NCI-H146 treated with DMSO at 0.1 percent for 48 hours (cell line): ENCODE measurements at regions not wholly inside any gene's neighbourhood (a gene's known extent, or its start where the extent isn't known, plus 50 kb on each side); places are given as distances from the start of the nearest gene placed in this dataset.
A peak's percentile ranks its signal among the peaks of the same experiment; 100 is the strongest.

Experiments
- DNase-seq: peaks from one replicate; lab custom pipeline; 2025; ENCODE audit not compliant: unreplicated experiment; lab: John Stamatoyannopoulos, UW

GRCh38 chr2:153197402-153198386, 280.9 kb downstream of the RPRM start:
- no peak for DNase-seq

GRCh38 chr2:153196378-153197058, 282.0 kb downstream of the RPRM start:
- DNase-seq, result no peak

- DNase-seq, result no peak
Observed at GRCh38 chr2:153195342-153195741, 283.2 kb downstream of the RPRM start.

GRCh38 chr2:153189091-153189888, 289.3 kb downstream of the RPRM start:
- DNase-seq, result no peak

- no peak for DNase-seq
Observed at GRCh38 chr2:153179808-153180207, 298.8 kb downstream of the RPRM start.

GRCh38 chr2:153169609-153170008, 309.0 kb downstream of the RPRM start:
- DNase-seq, result no peak

GRCh38 chr2:153165021-153165420, 313.5 kb downstream of the RPRM start:
- DNase-seq, result peak; percentile 8

- DNase-seq, result peak; percentile 22
Observed at GRCh38 chr2:153163055-153163454, 315.5 kb downstream of the RPRM start.

GRCh38 chr2:153156743-153157142, 321.8 kb downstream of the RPRM start:
- DNase-seq, result no peak

GRCh38 chr2:153152036-153152435, 326.5 kb downstream of the RPRM start:
- no peak for DNase-seq

GRCh38 chr2:153145470-153145978, 333.0 kb downstream of the RPRM start:
- DNase-seq, result no peak

GRCh38 chr2:153143540-153143939, 335.0 kb downstream of the RPRM start:
- no peak for DNase-seq

- no peak for DNase-seq
Observed at GRCh38 chr2:153140498-153140897, 338.1 kb downstream of the RPRM start.

- no peak for DNase-seq
Observed at GRCh38 chr2:153138651-153139375, 339.7 kb downstream of the RPRM start.

- no peak for DNase-seq
Observed at GRCh38 chr2:153136216-153136615, 342.3 kb downstream of the RPRM start.

- no peak for DNase-seq
Observed at GRCh38 chr2:153134725-153135124, 343.8 kb downstream of the RPRM start.

- DNase-seq, result no peak
Observed at GRCh38 chr2:153133716-153134115, 344.8 kb downstream of the RPRM start.

GRCh38 chr2:153132418-153132817, 346.1 kb downstream of the RPRM start:
- no peak for DNase-seq

- DNase-seq, result no peak
Observed at GRCh38 chr2:153115141-153115540, 363.4 kb downstream of the RPRM start.

GRCh38 chr2:153110486-153110885, 368.1 kb downstream of the RPRM start:
- DNase-seq, result no peak
